ENCODE measurements at regions not wholly inside any gene's neighbourhood (a gene's known extent, or its start where the extent isn't known, plus 50 kb on each side); places are given as distances from the start of the nearest gene placed in this dataset.

GRCh38 chr1:25023190-25023578 lies 93.1 kb upstream of the RUNX3 start:
- no CpG with 5 or more reads among the region's 6 CpGs for WGBS (ENCODE audit: insufficient coverage, insufficient read length)
- Histone ChIP-seq H3K4me3 (ENCODE audit: low read length) (no peak overlapping the region), H3K27ac (ENCODE audit: low read length) (no peak overlapping the region), H3K4me1 (ENCODE audit: control insufficient read depth, insufficient read depth, low read length) (peaks cover 10% of the 10 kb centered on the region), H3K27me3 (ENCODE audit: control insufficient read depth, insufficient read depth, low read length) (no peaks in the 10 kb centered on the region), H3K9me3 (ENCODE audit: control insufficient read depth, insufficient read depth, low read length) (no peaks in the 10 kb centered on the region), H3K36me3 (ENCODE audit: control insufficient read depth, insufficient read depth, low read length) (no peaks in the 10 kb centered on the region)
- no peak for DNase-seq (ENCODE audit: low read depth, low spot score)

GRCh38 chr1:25022361-25023189 lies 92.5 kb upstream of the RUNX3 start:
- no CpG with 5 or more reads among the region's 20 CpGs for WGBS (ENCODE audit: insufficient coverage, insufficient read length)
- no peak overlapping the region for H3K4me3 ChIP-seq (ENCODE audit: low read length)
- no peaks in the 10 kb centered on the region for H3K9me3 ChIP-seq (ENCODE audit: control insufficient read depth, insufficient read depth, low read length)
- peaks cover 10% of the 10 kb centered on the region for H3K4me1 ChIP-seq (ENCODE audit: control insufficient read depth, insufficient read depth, low read length)
- no peaks in the 10 kb centered on the region for H3K36me3 ChIP-seq (ENCODE audit: control insufficient read depth, insufficient read depth, low read length)
- H3K27me3 ChIP-seq (ENCODE audit: control insufficient read depth, insufficient read depth, low read length), result no peaks in the 10 kb centered on the region
- no peak for DNase-seq (ENCODE audit: low read depth, low spot score)
- H3K27ac ChIP-seq (ENCODE audit: low read length), result no peak overlapping the region

GRCh38 chr1:25021591-25022215 lies 91.6 kb upstream of the RUNX3 start:
- H3K27ac ChIP-seq (ENCODE audit: low read length), result no peak overlapping the region
- peaks cover 6% of the 10 kb centered on the region for H3K4me1 ChIP-seq (ENCODE audit: control insufficient read depth, insufficient read depth, low read length)
- no peak overlapping the region for H3K4me3 ChIP-seq (ENCODE audit: low read length)

GRCh38 chr1:25020851-25021590 lies 90.9 kb upstream of the RUNX3 start:
- no peak overlapping the region for H3K4me3 ChIP-seq (ENCODE audit: low read length)
- H3K27ac ChIP-seq (ENCODE audit: low read length), result no peak overlapping the region
- H3K9me3 ChIP-seq (ENCODE audit: control insufficient read depth, insufficient read depth, low read length), result no peaks in the 10 kb centered on the region
- H3K36me3 ChIP-seq (ENCODE audit: control insufficient read depth, insufficient read depth, low read length), result no peaks in the 10 kb centered on the region
- H3K27me3 ChIP-seq (ENCODE audit: control insufficient read depth, insufficient read depth, low read length), result no peaks in the 10 kb centered on the region
- no peak for DNase-seq (ENCODE audit: low read depth, low spot score)
- no CpG with 5 or more reads among the region's 22 CpGs for WGBS (ENCODE audit: insufficient coverage, insufficient read length)
- H3K4me1 ChIP-seq (ENCODE audit: control insufficient read depth, insufficient read depth, low read length), result peaks cover 5% of the 10 kb centered on the region

More at GRCh38 chr1:25021591-25022215, 91.6 kb upstream of the RUNX3 start:
- no peaks in the 10 kb centered on the region for H3K36me3 ChIP-seq (ENCODE audit: control insufficient read depth, insufficient read depth, low read length)
- WGBS (ENCODE audit: insufficient coverage, insufficient read length), result no CpG with 5 or more reads among the region's 9 CpGs
- H3K9me3 ChIP-seq (ENCODE audit: control insufficient read depth, insufficient read depth, low read length), result no peaks in the 10 kb centered on the region
- H3K27me3 ChIP-seq (ENCODE audit: control insufficient read depth, insufficient read depth, low read length), result no peaks in the 10 kb centered on the region
- no peak for DNase-seq (ENCODE audit: low read depth, low spot score)

- Histone ChIP-seq H3K27me3 (ENCODE audit: control insufficient read depth, insufficient read depth, low read length) (no peaks in the 10 kb centered on the region), H3K4me3 (ENCODE audit: low read length) (no peak overlapping the region), H3K9me3 (ENCODE audit: control insufficient read depth, insufficient read depth, low read length) (no peaks in the 10 kb centered on the region), H3K36me3 (ENCODE audit: control insufficient read depth, insufficient read depth, low read length) (no peaks in the 10 kb centered on the region), H3K4me1 (ENCODE audit: control insufficient read depth, insufficient read depth, low read length) (peaks cover 5% of the 10 kb centered on the region), H3K27ac (ENCODE audit: low read length) (no peak overlapping the region)
- DNase-seq (ENCODE audit: low read depth, low spot score), result no peak
- no CpG with 5 or more reads among the region's 15 CpGs for WGBS (ENCODE audit: insufficient coverage, insufficient read length)
These were observed 90.2 kb upstream of the RUNX3 start for GRCh38 chr1:25020173-25020845.

DNA sequence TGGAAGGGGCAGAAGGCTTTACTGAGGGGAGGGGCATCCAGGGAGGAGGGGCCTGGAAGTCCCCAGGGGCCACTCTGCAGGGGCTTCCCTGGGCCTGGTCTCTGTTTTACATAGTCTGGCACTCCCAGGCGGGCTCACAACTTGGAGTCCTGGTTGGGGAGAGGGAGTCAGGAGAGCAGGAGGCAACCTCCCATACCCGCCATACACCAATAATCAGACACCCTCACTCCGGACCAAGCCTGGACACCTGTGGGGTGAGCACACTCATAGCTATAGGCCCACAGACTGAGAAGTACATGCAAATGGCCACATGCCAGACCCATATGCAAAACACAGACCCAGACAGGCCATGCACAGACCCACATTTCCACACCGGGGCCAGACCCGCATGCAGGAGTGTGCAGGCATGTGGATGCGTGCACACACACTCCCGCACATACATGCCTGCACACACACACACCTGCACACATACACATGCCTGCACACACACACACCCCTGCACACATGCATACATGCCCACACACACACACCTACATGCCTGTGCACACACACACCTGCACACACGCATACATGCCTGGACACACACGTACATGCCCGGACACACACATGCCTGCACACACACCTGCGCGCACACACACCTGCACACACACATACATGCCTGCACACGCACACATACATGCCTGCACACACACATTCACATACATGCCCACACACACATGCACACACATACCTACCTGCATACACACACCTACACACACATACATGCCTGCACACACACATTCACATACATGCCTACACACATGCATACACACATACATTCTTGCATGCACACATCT lies 89.5 kb upstream of the RUNX3 start:
- Histone ChIP-seq H3K4me3 (ENCODE audit: low read length) (no peak overlapping the region), H3K27me3 (ENCODE audit: control insufficient read depth, insufficient read depth, low read length) (no peaks in the 10 kb centered on the region), H3K27ac (ENCODE audit: low read length) (no peak overlapping the region), H3K4me1 (ENCODE audit: control insufficient read depth, insufficient read depth, low read length) (peaks cover 5% of the 10 kb centered on the region), H3K36me3 (ENCODE audit: control insufficient read depth, insufficient read depth, low read length) (no peaks in the 10 kb centered on the region), H3K9me3 (ENCODE audit: control insufficient read depth, insufficient read depth, low read length) (no peaks in the 10 kb centered on the region)
- DNase-seq (ENCODE audit: low read depth, low spot score), result no peak
- WGBS (ENCODE audit: insufficient coverage, insufficient read length), result no CpG with 5 or more reads among the region's 13 CpGs

- WGBS (ENCODE audit: insufficient coverage, insufficient read length), result no CpG with 5 or more reads among the region's 5 CpGs
- no peak overlapping the region for H3K27ac ChIP-seq (ENCODE audit: low read length)
- H3K4me3 ChIP-seq (ENCODE audit: low read length), result no peak overlapping the region
- no peaks in the 10 kb centered on the region for H3K36me3 ChIP-seq (ENCODE audit: control insufficient read depth, insufficient read depth, low read length)
- no peak for DNase-seq (ENCODE audit: low read depth, low spot score)
- no peaks in the 10 kb centered on the region for H3K9me3 ChIP-seq (ENCODE audit: control insufficient read depth, insufficient read depth, low read length)
- no peaks in the 10 kb centered on the region for H3K27me3 ChIP-seq (ENCODE audit: control insufficient read depth, insufficient read depth, low read length)
- peaks cover 5% of the 10 kb centered on the region for H3K4me1 ChIP-seq (ENCODE audit: control insufficient read depth, insufficient read depth, low read length)
These were observed 88.9 kb upstream of the RUNX3 start for GRCh38 chr1:25018943-25019336.

- Histone ChIP-seq H3K4me1 (ENCODE audit: control insufficient read depth, insufficient read depth, low read length) (peaks cover 5% of the 10 kb centered on the region), H3K36me3 (ENCODE audit: control insufficient read depth, insufficient read depth, low read length) (no peaks in the 10 kb centered on the region), H3K4me3 (ENCODE audit: low read length) (no peak overlapping the region), H3K27me3 (ENCODE audit: control insufficient read depth, insufficient read depth, low read length) (no peaks in the 10 kb centered on the region), H3K9me3 (ENCODE audit: control insufficient read depth, insufficient read depth, low read length) (no peaks in the 10 kb centered on the region), H3K27ac (ENCODE audit: low read length) (no peak overlapping the region)
- no peak for DNase-seq (ENCODE audit: low read depth, low spot score)
- no CpG with 5 or more reads among the region's 7 CpGs for WGBS (ENCODE audit: insufficient coverage, insufficient read length)
These were observed 88.1 kb upstream of the RUNX3 start for GRCh38 chr1:25018110-25018735.

DNA sequence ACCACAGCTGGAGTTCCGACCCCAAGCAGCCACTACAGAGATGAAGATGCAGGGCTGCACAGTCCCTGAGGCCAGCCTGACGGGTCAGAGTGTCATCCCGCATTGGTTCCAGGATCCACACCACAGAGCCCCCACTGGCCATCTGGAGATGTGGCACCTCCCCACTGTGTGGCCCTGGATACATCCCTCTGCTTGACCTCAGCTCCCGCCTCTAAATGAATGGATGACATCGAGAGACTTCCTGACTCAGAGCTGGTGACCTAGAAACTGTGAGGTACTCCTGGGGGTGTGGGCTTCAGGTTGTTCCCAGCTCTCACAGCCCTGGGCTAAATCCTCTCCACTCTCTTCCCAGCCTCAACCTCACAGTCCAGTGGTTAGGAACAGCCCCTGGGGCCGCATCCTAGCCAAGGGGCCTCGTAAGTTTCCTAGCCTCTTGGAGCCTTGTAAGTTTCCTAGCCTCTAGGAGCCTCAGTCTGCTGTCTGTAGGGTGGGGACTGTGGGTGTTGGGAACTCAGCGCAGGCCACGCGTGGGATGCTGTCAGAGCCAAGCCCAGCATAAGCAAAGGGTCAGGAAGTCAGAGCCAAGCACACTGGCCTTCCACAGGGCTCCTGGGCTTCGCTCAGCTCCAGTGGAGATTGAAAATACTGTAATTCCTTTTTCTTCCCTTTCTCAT lies 87.5 kb upstream of the RUNX3 start:
- no CpG with 5 or more reads among the region's 11 CpGs for WGBS (ENCODE audit: insufficient coverage, insufficient read length)
- Histone ChIP-seq H3K4me3 (ENCODE audit: low read length) (no peak overlapping the region), H3K27ac (ENCODE audit: low read length) (no peak overlapping the region), H3K27me3 (ENCODE audit: control insufficient read depth, insufficient read depth, low read length) (no peaks in the 10 kb centered on the region), H3K9me3 (ENCODE audit: control insufficient read depth, insufficient read depth, low read length) (no peaks in the 10 kb centered on the region), H3K4me1 (ENCODE audit: control insufficient read depth, insufficient read depth, low read length) (peaks cover 5% of the 10 kb centered on the region), H3K36me3 (ENCODE audit: control insufficient read depth, insufficient read depth, low read length) (no peaks in the 10 kb centered on the region)
- no peak for DNase-seq (ENCODE audit: low read depth, low spot score)
